Right lobe of liver (tissue), 4 donors: ENCODE measurements at regions not wholly inside any gene's neighbourhood (a gene's known extent, or its start where the extent isn't known, plus 50 kb on each side); places are given as distances from the start of the nearest gene placed in this dataset.
"Not testable (repeated sequence)": the region's sequence is repeated elsewhere in the genome, so short reads cannot be mapped to it uniquely, and the experiment has no call there.

ENCODE experiments used
- POLR2A ChIP-seq: fragments of 450-650 bp; IDR thresholded peaks from one replicate; pipeline ENCODE4 v1.6.1; 2017; ENCODE audit warnings: antibody characterized with exemption, mild to moderate bottlenecking
- TF ChIP-seq, protein P1 (sequence below), 4 donors: fragments of 200-600 bp in 3 of 4; fragments of 450-650 bp in 1 of 4; IDR thresholded peaks; one replicate each; pipeline versions ENCODE4 v1.5.1 to v1.8.0; 2016 to 2022; ENCODE audit warnings: antibody characterized with exemption in 4 of 4, mild to moderate bottlenecking in 2 of 4
- donor health status: DM: no; HTN: no; CAD: no.
- donor health status: DM: no; HTN: no; CAD: no.
- donor health status: DM: no; HTN: yes; CAD: no.

DNA sequence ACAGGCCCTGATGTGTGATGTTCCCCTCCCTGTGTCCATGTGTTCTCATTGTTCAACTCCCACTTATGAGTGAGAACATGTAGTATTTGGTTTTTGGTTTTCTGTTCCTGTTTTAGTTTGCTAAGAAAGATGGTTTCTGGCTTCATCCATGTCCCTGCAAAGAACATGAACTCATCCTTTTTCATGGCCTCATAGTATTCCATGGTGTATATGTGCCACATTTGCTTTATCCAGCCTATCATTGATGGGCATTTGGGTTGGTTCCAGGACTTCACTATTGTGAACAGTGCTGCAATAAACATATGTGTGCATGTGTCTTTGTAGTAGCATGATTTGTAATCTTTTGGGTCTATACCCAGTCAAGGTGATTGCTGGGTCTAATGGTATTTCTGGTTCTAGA is 211.0 kb downstream of the RRAGB start:
- TF ChIP-seq POLR2A, result not testable (repeated sequence)
- TF ChIP-seq, protein P1, sequence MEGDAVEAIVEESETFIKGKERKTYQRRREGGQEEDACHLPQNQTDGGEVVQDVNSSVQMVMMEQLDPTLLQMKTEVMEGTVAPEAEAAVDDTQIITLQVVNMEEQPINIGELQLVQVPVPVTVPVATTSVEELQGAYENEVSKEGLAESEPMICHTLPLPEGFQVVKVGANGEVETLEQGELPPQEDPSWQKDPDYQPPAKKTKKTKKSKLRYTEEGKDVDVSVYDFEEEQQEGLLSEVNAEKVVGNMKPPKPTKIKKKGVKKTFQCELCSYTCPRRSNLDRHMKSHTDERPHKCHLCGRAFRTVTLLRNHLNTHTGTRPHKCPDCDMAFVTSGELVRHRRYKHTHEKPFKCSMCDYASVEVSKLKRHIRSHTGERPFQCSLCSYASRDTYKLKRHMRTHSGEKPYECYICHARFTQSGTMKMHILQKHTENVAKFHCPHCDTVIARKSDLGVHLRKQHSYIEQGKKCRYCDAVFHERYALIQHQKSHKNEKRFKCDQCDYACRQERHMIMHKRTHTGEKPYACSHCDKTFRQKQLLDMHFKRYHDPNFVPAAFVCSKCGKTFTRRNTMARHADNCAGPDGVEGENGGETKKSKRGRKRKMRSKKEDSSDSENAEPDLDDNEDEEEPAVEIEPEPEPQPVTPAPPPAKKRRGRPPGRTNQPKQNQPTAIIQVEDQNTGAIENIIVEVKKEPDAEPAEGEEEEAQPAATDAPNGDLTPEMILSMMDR (IDR thresholded peaks at IDR 0.05), result not testable (repeated sequence)
